H9 (cell line): ENCODE measurements at regions not wholly inside any gene's neighbourhood (a gene's known extent, or its start where the extent isn't known, plus 50 kb on each side); places are given as distances from the start of the nearest gene placed in this dataset.

Experiments
- DNase-seq: peaks from one replicate; pipeline ENCODE4 v3.0.0-alpha.2; 2017
- H2AFZ ChIP-seq: one replicate; pipeline ENCODE4 v1.6.1; 2013; ENCODE audit warnings: mild to moderate bottlenecking, low read length, control low read depth, moderate library complexity
- H2AK5ac ChIP-seq: 2 replicates; pipeline ENCODE4 v1.6.1; 2013; ENCODE audit warnings: low read length, control low read depth, mixed read lengths; ENCODE audit not compliant: insufficient read length
- H2BK120ac ChIP-seq: one replicate; pipeline ENCODE4 v1.6.1; 2013; ENCODE audit warnings: low read depth, mild to moderate bottlenecking, low read length, control low read depth, inconsistent platforms; ENCODE audit not compliant: poor library complexity, severe bottlenecking
- H2BK12ac ChIP-seq: 2 replicates; pipeline ENCODE4 v1.6.1; 2013; ENCODE audit warnings: low read length, control low read depth, mixed read lengths, low read depth; ENCODE audit not compliant: insufficient read length
- H2BK15ac ChIP-seq: 2 replicates; pipeline ENCODE4 v1.6.1; 2013; ENCODE audit warnings: low read depth, low read length, control low read depth
- H2BK20ac ChIP-seq: one replicate; pipeline ENCODE4 v1.6.1; 2013; ENCODE audit warnings: low read depth, mild to moderate bottlenecking, low read length, control low read depth, inconsistent platforms; ENCODE audit not compliant: poor library complexity, severe bottlenecking
- H2BK5ac ChIP-seq: 2 replicates; pipeline ENCODE4 v1.6.1; 2013; ENCODE audit warnings: low read length, control low read depth, mixed read lengths; ENCODE audit not compliant: insufficient read length
- H3K14ac ChIP-seq: 2 replicates; pipeline ENCODE4 v1.6.1; 2013; ENCODE audit warnings: low read length, control low read depth; ENCODE audit not compliant: insufficient read depth
- H3K18ac ChIP-seq: 2 replicates; pipeline ENCODE4 v1.6.1; 2013; ENCODE audit warnings: low read depth, mild to moderate bottlenecking, mixed read lengths, low read length, control low read depth; ENCODE audit not compliant: insufficient read length
- H3K23ac ChIP-seq: 2 replicates; pipeline ENCODE4 v1.6.1; 2013; ENCODE audit warnings: low read length, control low read depth, mixed read lengths, low read depth; ENCODE audit not compliant: insufficient read length
- H3K23me2 ChIP-seq: 2 replicates; pipeline ENCODE4 v1.6.1; 2013; ENCODE audit warnings: low read depth, mild to moderate bottlenecking, mixed read lengths, low read length, control low read depth; ENCODE audit not compliant: insufficient read length, poor library complexity, severe bottlenecking
- H3K27ac ChIP-seq: 2 replicates; pipeline ENCODE4 v1.5.1; 2013; ENCODE audit warnings: low read length, control low read depth, mixed read lengths, low read depth; ENCODE audit not compliant: insufficient read length
- H3K27me3 ChIP-seq: 2 replicates; pipeline ENCODE4 v1.6.1; 2013; ENCODE audit warnings: low read length, control low read depth, inconsistent platforms; ENCODE audit not compliant: insufficient read depth
- H3K4ac ChIP-seq: 2 replicates; pipeline ENCODE4 v1.6.1; 2013; ENCODE audit warnings: low read depth, mild to moderate bottlenecking, control low read depth, inconsistent platforms, low read length, moderate library complexity
- H3K4me1 ChIP-seq: 2 replicates; pipeline ENCODE4 v1.6.1; 2013; ENCODE audit warnings: low read length, control low read depth, inconsistent platforms; ENCODE audit not compliant: insufficient read depth
- H3K4me2 ChIP-seq: 2 replicates; pipeline ENCODE4 v1.6.1; 2013; ENCODE audit warnings: low read length, control low read depth, mixed read lengths; ENCODE audit not compliant: insufficient read length, insufficient read depth
- H3K56ac ChIP-seq: 2 replicates; pipeline ENCODE4 v1.6.1; 2013; ENCODE audit warnings: low read depth, mild to moderate bottlenecking, mixed read lengths, low read length, control low read depth; ENCODE audit not compliant: insufficient read length
- H3K79me1 ChIP-seq: 2 replicates; pipeline ENCODE4 v1.6.1; 2013; ENCODE audit warnings: low read depth, mild to moderate bottlenecking, moderate library complexity, low read length, control low read depth, inconsistent platforms; ENCODE audit not compliant: insufficient read depth, poor library complexity, severe bottlenecking
- H3K79me2 ChIP-seq: 2 replicates; pipeline ENCODE4 v1.6.1; 2013; ENCODE audit warnings: low read length, control low read depth, inconsistent platforms; ENCODE audit not compliant: insufficient read depth
- H3K9ac ChIP-seq: 2 replicates; pipeline ENCODE4 v1.6.1; 2013; ENCODE audit warnings: low read length, control low read depth, mixed read lengths; ENCODE audit not compliant: insufficient read length; ENCODE audit errors: extremely low read depth
- H3K9me3 ChIP-seq: one replicate; pipeline ENCODE4 v1.6.1; 2013; ENCODE audit warnings: low read depth, low read length, inconsistent platforms; ENCODE audit not compliant: control insufficient read depth
- H3T11ph ChIP-seq: one replicate; pipeline ENCODE4 v1.6.1; 2013; ENCODE audit warnings: mild to moderate bottlenecking, low read length, control low read depth, inconsistent platforms
- H4K20me1 ChIP-seq: one replicate; pipeline ENCODE4 v1.6.1; 2013; ENCODE audit not compliant: control insufficient read depth, insufficient read length, insufficient read depth
- H4K5ac ChIP-seq: 2 replicates; pipeline ENCODE4 v1.6.1; 2013; ENCODE audit warnings: low read depth, mild to moderate bottlenecking, mixed read lengths, low read length, control low read depth; ENCODE audit not compliant: insufficient read length
- H4K8ac ChIP-seq: replicated peaks from 2 replicates; pipeline ENCODE4 v1.6.1; 2013; ENCODE audit warnings: low read length, control low read depth, mixed read lengths, low read depth; ENCODE audit not compliant: insufficient read length
- H4K91ac ChIP-seq: 2 replicates; pipeline ENCODE4 v1.6.1; 2013; ENCODE audit warnings: low read depth, mild to moderate bottlenecking, moderate library complexity, mixed read lengths, low read length, control low read depth; ENCODE audit not compliant: insufficient read length
- H3K27ac Mint-ChIP-seq, 3 experiments: 2 replicates in 2 of 3; 3 replicates in 1 of 3; pipeline ENCODE4 v1.8.0; 2020 to 2021; ENCODE audit warnings: mixed read lengths in 3 of 3, mild to moderate bottlenecking in 1 of 3, moderate library complexity in 1 of 3
- H3K27me3 Mint-ChIP-seq: 2 replicates; pipeline ENCODE4 v1.8.0; 2021; ENCODE audit warnings: low read depth, mild to moderate bottlenecking, moderate library complexity, mixed read lengths
- H3K36me3 Mint-ChIP-seq, 3 experiments: 2 replicates in 2 of 3; 3 replicates in 1 of 3; pipeline ENCODE4 v1.8.0; 2020 to 2021; ENCODE audit warnings: low read depth in 3 of 3, mixed read lengths in 3 of 3; ENCODE audit not compliant: insufficient read depth in 1 of 3
- H3K4me1 Mint-ChIP-seq, 2 experiments: 2 replicates each; pipeline ENCODE4 v1.8.0; 2020; ENCODE audit warnings: mixed read lengths in 2 of 2
- H3K4me3 Mint-ChIP-seq, 2 experiments: 2 replicates in 1 of 2; 3 replicates in 1 of 2; pipeline ENCODE4 v1.8.0; 2020 to 2021; ENCODE audit warnings: mild to moderate bottlenecking in 2 of 2, mixed read lengths in 2 of 2, moderate library complexity in 1 of 2
- H3K9me3 Mint-ChIP-seq, 2 experiments: 2 replicates in 1 of 2; 3 replicates in 1 of 2; pipeline ENCODE4 v1.8.0; 2020; ENCODE audit warnings: mild to moderate bottlenecking in 2 of 2, mixed read lengths in 2 of 2, moderate library complexity in 1 of 2
- CTCF ChIP-seq: fragments of 200-600 bp; sonication (generic); conservative IDR thresholded peaks from 3 replicates; pipeline ENCODE4 v1.8.0; 2021; ENCODE audit warnings: antibody characterized with exemption, mild to moderate bottlenecking
- WGBS: extraction: QIAGEN DNeasy Blood & Tissue Kit; methylation state at CpG from one replicate; pipeline ENCODE4 v1.1.7; 2013; ENCODE audit warnings: missing lambda C conversion rate, low lambda C conversion rate, mixed read lengths; ENCODE audit not compliant: insufficient read length; ENCODE audit errors: extremely low coverage; 5-methylcytosine and 5-hydroxymethylcytosine counted together

GRCh38 chr16:5379954-5380353 is 282.4 kb upstream of the EEF2KMT start:
- H3K4me2 ChIP-seq: no peak overlapping the region
- H3K4ac ChIP-seq: no peak overlapping the region
- H4K20me1 ChIP-seq: no peaks in the 10 kb centered on the region
- peaks cover 10 to 20% of the 10 kb centered on the region in 2 experiments for H3K4me1 Mint-ChIP-seq
- no peaks in the 10 kb centered on the region for H3K27me3 ChIP-seq
- H3K23me2 ChIP-seq: no peaks in the 10 kb centered on the region
- peak overlapping the region; percentile 19 for H2AK5ac ChIP-seq
- no peak overlapping the region for H3K14ac ChIP-seq
- no peak overlapping the region for H2BK120ac ChIP-seq
- H3K9me3 Mint-ChIP-seq: no peaks in the 10 kb centered on the region
- no peak overlapping the region for H3K18ac ChIP-seq
- H4K5ac ChIP-seq: no peak overlapping the region
- H4K91ac ChIP-seq: no peak overlapping the region
- H3K56ac ChIP-seq: no peak overlapping the region
- no peaks in the 10 kb centered on the region; the same call in 1 of the 2 replicates for H3K4me1 ChIP-seq
- no peak overlapping the region for H2AFZ ChIP-seq
- H4K8ac ChIP-seq: no peak overlapping the region
- no peak overlapping the region for H2BK5ac ChIP-seq
- H3K79me1 ChIP-seq: no peaks in the 10 kb centered on the region
- no peak overlapping the region for H2BK15ac ChIP-seq
- H2BK12ac ChIP-seq: no peak overlapping the region
- TF ChIP-seq CTCF: no peak
- no peak overlapping the region for H3K9ac ChIP-seq
- H3K4me3 Mint-ChIP-seq: no peak overlapping the region
- H2BK20ac ChIP-seq: no peak overlapping the region
- peaks cover 7% of the 10 kb centered on the region for H3K27me3 Mint-ChIP-seq
- H3K23ac ChIP-seq: no peak overlapping the region
- no peak overlapping the region for H3T11ph ChIP-seq
- H3K36me3 Mint-ChIP-seq: no peaks in the 10 kb centered on the region
- no peak overlapping the region for H3K27ac ChIP-seq
- H3K79me2 ChIP-seq: no peaks in the 10 kb centered on the region
- no CpG with 5 or more reads among the region's 10 CpGs for WGBS
- DNase-seq: no peak
- H3K9me3 ChIP-seq: no peaks in the 10 kb centered on the region
- no peak overlapping the region for H3K27ac Mint-ChIP-seq
